NOMO-1 treated with DMSO at 0.1 percent for 48 hours (cell line): ENCODE measurements at regions not wholly inside any gene's neighbourhood (a gene's known extent, or its start where the extent isn't known, plus 50 kb on each side); places are given as distances from the start of the nearest gene placed in this dataset.
"Not testable (repeated sequence)": the region's sequence is repeated elsewhere in the genome, so short reads cannot be mapped to it uniquely, and the experiment has no call there.

Experiments used
- DNase-seq: peaks from one replicate; lab custom pipeline; 2025; ENCODE audit not compliant: unreplicated experiment; lab: John Stamatoyannopoulos, UW

GRCh38 chr2:142395291-142395690 is 264.5 kb upstream of the LRP1B start:
- DNase-seq: no peak

GRCh38 chr2:142380372-142380771 is 249.6 kb upstream of the LRP1B start:
- no peak for DNase-seq

GRCh38 chr2:142362069-142362468 is 231.3 kb upstream of the LRP1B start:
- not testable (repeated sequence) for DNase-seq

GRCh38 chr2:142347751-142348150 is 216.9 kb upstream of the LRP1B start:
- DNase-seq: no peak

- DNase-seq: no peak
These were observed 208.4 kb upstream of the LRP1B start for GRCh38 chr2:142339261-142339660.

- DNase-seq: no peak
These were observed 201.4 kb upstream of the LRP1B start for GRCh38 chr2:142332196-142332595.

GRCh38 chr2:142330458-142330857 is 199.6 kb upstream of the LRP1B start:
- no peak for DNase-seq

- no peak for DNase-seq
These were observed 195.1 kb upstream of the LRP1B start for GRCh38 chr2:142325870-142326269.

- DNase-seq: no peak
These were observed 192.4 kb upstream of the LRP1B start for GRCh38 chr2:142323206-142323605.

GRCh38 chr2:142321706-142322280 is 191.0 kb upstream of the LRP1B start:
- no peak for DNase-seq

GRCh38 chr2:142320067-142320466 is 189.3 kb upstream of the LRP1B start:
- DNase-seq: no peak

GRCh38 chr2:142316049-142316448 is 185.2 kb upstream of the LRP1B start:
- no peak for DNase-seq

- DNase-seq: no peak
These were observed 184.5 kb upstream of the LRP1B start for GRCh38 chr2:142315346-142315745.

GRCh38 chr2:142314164-142314563 is 183.3 kb upstream of the LRP1B start:
- DNase-seq: no peak

GRCh38 chr2:142310530-142310929 is 179.7 kb upstream of the LRP1B start:
- no peak for DNase-seq

GRCh38 chr2:142308744-142309143 is 177.9 kb upstream of the LRP1B start:
- DNase-seq: no peak

- no peak for DNase-seq
These were observed 176.8 kb upstream of the LRP1B start for GRCh38 chr2:142307616-142308115.

GRCh38 chr2:142307086-142307485 is 176.3 kb upstream of the LRP1B start:
- DNase-seq: no peak

GRCh38 chr2:142306131-142306530 is 175.3 kb upstream of the LRP1B start:
- no peak for DNase-seq

GRCh38 chr2:142300517-142300916 is 169.7 kb upstream of the LRP1B start:
- no peak for DNase-seq

GRCh38 chr2:142299021-142299420 is 168.2 kb upstream of the LRP1B start:
- DNase-seq: no peak

- no peak for DNase-seq
These were observed 163.4 kb upstream of the LRP1B start for GRCh38 chr2:142294225-142294624.

- DNase-seq: no peak
These were observed 161.2 kb upstream of the LRP1B start for GRCh38 chr2:142291969-142292368.
